Stimulated activated naive CD4-positive, alpha-beta T cell treated with Interleukin-2 at 50 U/mL for 16 hours (primary cell): ENCODE measurements at regions not wholly inside any gene's neighbourhood (a gene's known extent, or its start where the extent isn't known, plus 50 kb on each side); places are given as distances from the start of the nearest gene placed in this dataset.
"Not testable (repeated sequence)": the region's sequence is repeated elsewhere in the genome, so short reads cannot be mapped to it uniquely, and the experiment has no call there.

Source experiments
- DNase-seq: peaks from one replicate; lab custom pipeline; 2025; lab: John Stamatoyannopoulos, UW

GRCh38 chr1:5129746-5130355, 475.4 kb downstream of the AJAP1 start:
- DNase-seq, result no peak

GRCh38 chr1:5125208-5125607, 470.8 kb downstream of the AJAP1 start:
- DNase-seq, result no peak

- no peak for DNase-seq
Measured at GRCh38 chr1:5120559-5120958, 466.1 kb downstream of the AJAP1 start.

- DNase-seq, result no peak
Measured at GRCh38 chr1:5119366-5120234, 465.2 kb downstream of the AJAP1 start.

- not testable (repeated sequence) for DNase-seq
Measured at GRCh38 chr1:5118771-5119170, 464.4 kb downstream of the AJAP1 start.

- not testable (repeated sequence) for DNase-seq
Measured at GRCh38 chr1:5118292-5118691, 463.9 kb downstream of the AJAP1 start.

GRCh38 chr1:5111581-5111980, 457.2 kb downstream of the AJAP1 start:
- no peak for DNase-seq

GRCh38 chr1:5110508-5110907, 456.1 kb downstream of the AJAP1 start:
- DNase-seq, result no peak

GRCh38 chr1:5109633-5110032, 455.2 kb downstream of the AJAP1 start:
- no peak for DNase-seq

GRCh38 chr1:5108740-5109139, 454.3 kb downstream of the AJAP1 start:
- DNase-seq, result no peak

- DNase-seq, result no peak
Measured at GRCh38 chr1:5105744-5106143, 451.3 kb downstream of the AJAP1 start.

GRCh38 chr1:5099558-5099957, 445.1 kb downstream of the AJAP1 start:
- no peak for DNase-seq

GRCh38 chr1:5098981-5099385, 444.6 kb downstream of the AJAP1 start:
- DNase-seq, result no peak

GRCh38 chr1:5093042-5093441, 438.6 kb downstream of the AJAP1 start:
- DNase-seq, result no peak

- no peak for DNase-seq
Measured at GRCh38 chr1:5084676-5085075, 430.3 kb downstream of the AJAP1 start.

- no peak for DNase-seq
Measured at GRCh38 chr1:5067246-5067645, 412.8 kb downstream of the AJAP1 start.

- no peak for DNase-seq
Measured at GRCh38 chr1:5053744-5054143, 399.3 kb downstream of the AJAP1 start.

GRCh38 chr1:5029136-5029535, 374.7 kb downstream of the AJAP1 start:
- no peak for DNase-seq

- no peak for DNase-seq
Measured at GRCh38 chr1:5012249-5012648, 357.8 kb downstream of the AJAP1 start.

GRCh38 chr1:5010656-5011055, 356.2 kb downstream of the AJAP1 start:
- no peak for DNase-seq

- DNase-seq, result no peak
Measured at GRCh38 chr1:5010236-5010635, 355.8 kb downstream of the AJAP1 start.

GRCh38 chr1:5009376-5010065, 355.1 kb downstream of the AJAP1 start:
- DNase-seq, result no peak

- DNase-seq, result no peak
Measured at GRCh38 chr1:5005171-5005570, 350.8 kb downstream of the AJAP1 start.
